IMR-90 (cell line): ENCODE measurements at regions not wholly inside any gene's neighbourhood (a gene's known extent, or its start where the extent isn't known, plus 50 kb on each side); places are given as distances from the start of the nearest gene placed in this dataset.

Source experiments
- ATAC-seq: fragments of 200-7000 bp; cut with Tn5 transposase; 2 replicates; pipeline ENCODE4 v1.9.1; 2020; ENCODE audit warnings: low read depth, mild to moderate bottlenecking, moderate library complexity
- BruUV-seq: library from RNA; stranded (reverse); fragments of 400-500 nt; replicated peaks from 2 replicates; lab custom pipeline; 2021; lab: Mats Ljungman, UMichigan
- CTCF ChIA-PET: fragments of 300-600 bp; formaldehyde crosslinking; extraction: SDS; loops from one replicate; lab custom pipeline; 2021; ENCODE audit warnings: antibody characterized with exemption; lab: Yijun Ruan, JAX
- POLR2A ChIA-PET: fragments of 300-600 bp; sonication (Branson Sonifier 250); formaldehyde crosslinking; loops from one replicate; lab custom pipeline; 2022; ENCODE audit warnings: antibody characterized with exemption; ENCODE audit not compliant: unreplicated experiment; lab: Charles Lee
- DNase-seq: peaks from one replicate; pipeline ENCODE4 v3.0.0; 2013
- H2AFZ ChIP-seq: replicated peaks from 2 replicates; pipeline ENCODE3; 2013; ENCODE audit warnings: low read length, mild to moderate bottlenecking; ENCODE audit not compliant: poor library complexity
- H2AK5ac ChIP-seq: 2 replicates; pipeline ENCODE4 v1.6.1; 2013; ENCODE audit warnings: low read depth, low read length, inconsistent platforms
- H2AK9ac ChIP-seq: replicated peaks from 2 replicates; pipeline ENCODE3; 2013; ENCODE audit warnings: mild to moderate bottlenecking, low read depth, low read length, moderate library complexity; ENCODE audit not compliant: poor library complexity
- H2BK120ac ChIP-seq: 2 replicates; pipeline ENCODE4 v1.6.1; 2013; ENCODE audit warnings: low read depth, low read length, inconsistent platforms
- H2BK15ac ChIP-seq: 3 replicates; pipeline ENCODE4 v1.6.1; 2013; ENCODE audit warnings: low read depth, low read length, inconsistent platforms
- H2BK20ac ChIP-seq: 2 replicates; pipeline ENCODE4 v1.6.1; 2013; ENCODE audit warnings: low read depth, mild to moderate bottlenecking, inconsistent platforms, low read length, moderate library complexity
- H2BK5ac ChIP-seq: 2 replicates; pipeline ENCODE4 v1.6.1; 2013; ENCODE audit warnings: mild to moderate bottlenecking, low read depth, low read length, inconsistent platforms; ENCODE audit not compliant: poor library complexity, severe bottlenecking
- H3K14ac ChIP-seq: replicated peaks from 2 replicates; pipeline ENCODE4 v1.6.1; 2013; ENCODE audit warnings: low read depth, low read length, inconsistent platforms
- H3K18ac ChIP-seq: 2 replicates; pipeline ENCODE4 v1.6.1; 2013; ENCODE audit warnings: low read depth, low read length, control low read depth
- H3K23ac ChIP-seq: 2 replicates; pipeline ENCODE4 v1.6.1; 2013; ENCODE audit warnings: low read depth, low read length, inconsistent platforms
- H3K27ac ChIP-seq: 2 replicates; pipeline ENCODE4 v1.5.1; 2013; ENCODE audit warnings: mild to moderate bottlenecking, control low read depth, low read length; ENCODE audit not compliant: insufficient read depth
- H3K27me3 ChIP-seq: 2 replicates; pipeline ENCODE4 v1.6.1; 2013; ENCODE audit warnings: low read length; ENCODE audit not compliant: control insufficient read depth, insufficient read depth
- H3K36me3 ChIP-seq: 2 replicates; pipeline ENCODE4 v1.6.1; 2013; ENCODE audit warnings: low read length, mixed read lengths; ENCODE audit not compliant: control insufficient read depth, insufficient read depth
- H3K4ac ChIP-seq: 2 replicates; pipeline ENCODE4 v1.6.1; 2013; ENCODE audit warnings: low read depth, low read length, inconsistent platforms
- H3K4me1 ChIP-seq: 2 replicates; pipeline ENCODE4 v1.6.1; 2013; ENCODE audit warnings: low read length, mixed read lengths; ENCODE audit not compliant: control insufficient read depth, insufficient read depth
- H3K4me2 ChIP-seq: 2 replicates; pipeline ENCODE4 v1.6.1; 2013; ENCODE audit warnings: low read depth, mild to moderate bottlenecking, control low read depth, low read length, moderate library complexity
- H3K4me3 ChIP-seq: 2 replicates; pipeline ENCODE4 v1.5.1; 2013; ENCODE audit warnings: low read depth, mild to moderate bottlenecking, control low read depth, low read length, moderate library complexity; ENCODE audit not compliant: insufficient read depth
- H3K56ac ChIP-seq: 2 replicates; pipeline ENCODE4 v1.6.1; 2013; ENCODE audit warnings: low read length, inconsistent platforms; ENCODE audit not compliant: insufficient read depth; ENCODE audit errors: extremely low read depth
- H3K79me1 ChIP-seq, 2 experiments: 2 replicates each; pipeline ENCODE4 v1.6.1; 2013; ENCODE audit warnings: low read length in 2 of 2, inconsistent platforms in 1 of 2, low read depth in 1 of 2
- H3K9ac ChIP-seq: 2 replicates; pipeline ENCODE4 v1.6.1; 2013; ENCODE audit warnings: low read depth, low read length, control low read depth
- H3K9me1 ChIP-seq: 2 replicates; pipeline ENCODE4 v1.6.1; 2013; ENCODE audit warnings: low read length, inconsistent platforms; ENCODE audit not compliant: insufficient read depth
- H3K9me3 ChIP-seq: 2 replicates; pipeline ENCODE4 v1.6.1; 2013; ENCODE audit warnings: low read length; ENCODE audit not compliant: control insufficient read depth, insufficient read depth
- H4K20me1 ChIP-seq: 2 replicates; pipeline ENCODE4 v1.6.1; 2013; ENCODE audit warnings: low read length, inconsistent platforms; ENCODE audit not compliant: insufficient read depth
- H4K5ac ChIP-seq: 2 replicates; pipeline ENCODE4 v1.6.1; 2013; ENCODE audit warnings: mild to moderate bottlenecking, low read depth, low read length, control low read depth
- H4K8ac ChIP-seq, 2 experiments: 2 replicates each; pipeline ENCODE4 v1.6.1; 2013; ENCODE audit warnings: low read depth in 2 of 2, low read length in 2 of 2, control low read depth in 1 of 2, inconsistent platforms in 1 of 2
- H4K91ac ChIP-seq: 2 replicates; pipeline ENCODE4 v1.6.1; 2013; ENCODE audit warnings: low read depth, low read length, inconsistent platforms; ENCODE audit not compliant: insufficient read depth
- BHLHE40 ChIP-seq: fragments of 150-350 bp; IDR thresholded peaks from 2 replicates; pipeline ENCODE4 v1.6.1; 2016; ENCODE audit warnings: mild to moderate bottlenecking, low read depth, low read length
- CEBPB ChIP-seq: IDR thresholded peaks from 2 replicates; pipeline ENCODE4 v1.6.1; 2012; ENCODE audit warnings: low read depth, low read length, improper control_type of control experiment
- CHD1 ChIP-seq: IDR thresholded peaks from 2 replicates; pipeline ENCODE4 v1.6.1; 2012; ENCODE audit warnings: low read depth, low read length, improper control_type of control experiment
- MAFK ChIP-seq: IDR thresholded peaks from 2 replicates; pipeline ENCODE4 v1.6.1; 2012; ENCODE audit warnings: low read depth, low read length, improper control_type of control experiment
- MAZ ChIP-seq: IDR thresholded peaks from 2 replicates; pipeline ENCODE4 v1.6.1; 2012; ENCODE audit warnings: low read depth, mild to moderate bottlenecking, low read length, improper control_type of control experiment, moderate library complexity, borderline replicate concordance
- MXI1 ChIP-seq: IDR thresholded peaks from 2 replicates; pipeline ENCODE4 v1.6.1; 2012; ENCODE audit warnings: low read depth, mild to moderate bottlenecking, low read length, moderate library complexity, borderline replicate concordance
- NFE2L2 ChIP-seq: fragments of 150-350 bp; IDR thresholded peaks from 2 replicates; pipeline ENCODE4 v1.6.1; 2016; ENCODE audit warnings: low read depth, mild to moderate bottlenecking, low read length
- POLR2A ChIP-seq: IDR thresholded peaks from 2 replicates; pipeline ENCODE4 v1.6.1; 2012; ENCODE audit warnings: mild to moderate bottlenecking, low read depth, low read length
- RAD21 ChIP-seq: IDR thresholded peaks from 2 replicates; pipeline ENCODE4 v1.6.1; 2012; ENCODE audit warnings: low read length, improper control_type of control experiment
- RFX5 ChIP-seq: IDR thresholded peaks from 2 replicates; pipeline ENCODE4 v1.8.0; 2012; ENCODE audit warnings: low read depth, mild to moderate bottlenecking, low read length, moderate library complexity
- SMC3 ChIP-seq: fragments of 150-350 bp; IDR thresholded peaks from 2 replicates; pipeline ENCODE4 v1.6.1; 2016; ENCODE audit warnings: low read depth, mild to moderate bottlenecking, antibody characterized with exemption, low read length, moderate library complexity
- USF2 ChIP-seq: fragments of 150-350 bp; IDR thresholded peaks from 2 replicates; pipeline ENCODE4 v1.6.1; 2017; ENCODE audit warnings: mild to moderate bottlenecking, antibody characterized with exemption, low read length, low read depth
- WGBS, 2 experiments: methylation state at CpG; one replicate each; pipeline versions ENCODE4 v1.1.5 to v1.1.7; 2013; ENCODE audit warnings: missing lambda C conversion rate in 2 of 2; ENCODE audit not compliant: insufficient read length in 1 of 2; ENCODE audit errors: extremely low coverage in 2 of 2; 5-methylcytosine and 5-hydroxymethylcytosine counted together
- dilution Hi-C: fragments of 300-500 bp; cut with HindIII; formaldehyde crosslinking; loops from one replicate; pipeline ENCODE4 v1.14.3; 2018; ENCODE audit warnings: low sequenced_read_pairs; ENCODE audit not compliant: unreplicated experiment
- in situ Hi-C: fragments of 300-500 bp; cut with MboI; formaldehyde crosslinking; loops from 3 replicates; pipeline ENCODE4 v1.14.3; 2019; ENCODE audit warnings: low sequenced_read_pairs, inconsistent platforms, mixed read lengths
- intact Hi-C: fragments of 100-400 bp; cut with micrococcal nuclease; formaldehyde crosslinking; loops from 2 replicates; pipeline ENCODE4 v1.10.0; 2022
- TF ChIP-seq, protein P1 (sequence below): fragments of 150-350 bp; IDR thresholded peaks from 2 replicates; pipeline ENCODE4 v1.6.1; 2016; ENCODE audit warnings: low read depth, mild to moderate bottlenecking, low read length, moderate library complexity, borderline replicate concordance

GRCh38 chr11:92861634-92862033 lies 107.8 kb upstream of the MTNR1B start:
- dilution Hi-C loops, result no loop called here
- Histone ChIP-seq H3K4ac (no peak overlapping the region), H2BK5ac (no peak overlapping the region), H3K23ac (no peak overlapping the region), H3K14ac (no peak overlapping the region), H4K20me1 (no peaks in the 10 kb centered on the region), H2AFZ (no peak overlapping the region), H3K56ac (no peak overlapping the region), H4K91ac (no peak overlapping the region), H3K4me1 (no peaks in the 10 kb centered on the region), H2BK20ac (no peak overlapping the region), H3K18ac (no peak overlapping the region), H2AK5ac (no peak overlapping the region), H3K27me3 (no peaks in the 10 kb centered on the region; the same call in 1 of the 2 replicates), H2AK9ac (no peak overlapping the region), H2BK120ac (no peak overlapping the region), H4K5ac (no peak overlapping the region), H3K9ac (no peak overlapping the region), H3K9me1 (no peaks in the 10 kb centered on the region), H3K4me3 (no peak overlapping the region), H3K4me2 (no peak overlapping the region), H4K8ac (no peak overlapping the region), H2BK15ac (no peak overlapping the region), H3K79me1 (no peaks in the 10 kb centered on the region), H3K27ac (no peak overlapping the region), H3K9me3 (no peaks in the 10 kb centered on the region), H3K36me3 (no peaks in the 10 kb centered on the region)
- in situ Hi-C loops, result no loop called here
- ChIA-PET CTCF (no interaction called here), POLR2A (no interaction called here)
- TF ChIP-seq BHLHE40 (no peak), USF2 (no peak), MAFK (no peak), RFX5 (no peak), CEBPB (no peak), RAD21 (no peak), POLR2A (no peak), SMC3 (no peak), NFE2L2 (no peak), MXI1 (no peak), CHD1 (no peak), MAZ (no peak)
- TF ChIP-seq, protein P1, sequence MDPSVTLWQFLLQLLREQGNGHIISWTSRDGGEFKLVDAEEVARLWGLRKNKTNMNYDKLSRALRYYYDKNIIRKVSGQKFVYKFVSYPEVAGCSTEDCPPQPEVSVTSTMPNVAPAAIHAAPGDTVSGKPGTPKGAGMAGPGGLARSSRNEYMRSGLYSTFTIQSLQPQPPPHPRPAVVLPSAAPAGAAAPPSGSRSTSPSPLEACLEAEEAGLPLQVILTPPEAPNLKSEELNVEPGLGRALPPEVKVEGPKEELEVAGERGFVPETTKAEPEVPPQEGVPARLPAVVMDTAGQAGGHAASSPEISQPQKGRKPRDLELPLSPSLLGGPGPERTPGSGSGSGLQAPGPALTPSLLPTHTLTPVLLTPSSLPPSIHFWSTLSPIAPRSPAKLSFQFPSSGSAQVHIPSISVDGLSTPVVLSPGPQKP, result no peak
- DNase-seq (no peak), ATAC-seq (no peak; the same call in 1 of the 2 replicates)
- no TSS peak for BruUV-seq
- WGBS, 2 experiments, result no CpG with 5 or more reads among the region's 3 CpGs
- intact Hi-C loops, result no loop called here
